ENCODE measurements at regions not wholly inside any gene's neighbourhood (a gene's known extent, or its start where the extent isn't known, plus 50 kb on each side); places are given as distances from the start of the nearest gene placed in this dataset.

GRCh38 chr5:96337048-96337781, 95.8 kb downstream of the PCSK1 start:
- TF ChIP-seq ATF3 (IDR thresholded peaks at IDR 0.05; ENCODE audit: insufficient read depth, low read depth, low read length), result no peak
- TF ChIP-seq CTCF (IDR thresholded peaks at IDR 0.05; ENCODE audit: control extremely low read depth in 1 of 3, insufficient read depth in 1 of 3, low read depth in 1 of 3, low read length in 3 of 3), result no peak
- no peak for TF ChIP-seq CHD7 (IDR thresholded peaks at IDR 0.05; ENCODE audit: insufficient replicate concordance, low read length)
- TF ChIP-seq POLR2AphosphoS5 (IDR thresholded peaks at IDR 0.05; ENCODE audit: low read depth, low read length), result no peak
- no peak for TF ChIP-seq RFX5 (IDR thresholded peaks at IDR 0.05; ENCODE audit: borderline replicate concordance, low read depth, low read length)
- TF ChIP-seq JUND (IDR thresholded peaks at IDR 0.05; ENCODE audit: low read length), result no peak
- no peak for TF ChIP-seq EZH2 (IDR thresholded peaks at IDR 0.05; ENCODE audit: low read depth, low read length, severe bottlenecking)
- TF ChIP-seq TAF1 (IDR thresholded peaks at IDR 0.05; ENCODE audit: low read depth, low read length), result no peak
- no peak for TF ChIP-seq ZNF274 (IDR thresholded peaks at IDR 0.05; ENCODE audit: borderline replicate concordance, extremely low read depth, low read length)
- no peak for TF ChIP-seq SP1 (IDR thresholded peaks at IDR 0.05; ENCODE audit: low read depth, low read length)
- TF ChIP-seq POLR2A (IDR thresholded peaks at IDR 0.05; ENCODE audit: control extremely low read depth in 1 of 2, low read depth in 2 of 2, low read length in 2 of 2), result no peak
- TF ChIP-seq MAFK (IDR thresholded peaks at IDR 0.05; ENCODE audit: low read depth, low read length), result no peak
- TF ChIP-seq RXRA (IDR thresholded peaks at IDR 0.05; ENCODE audit: insufficient read depth, low read depth, low read length), result no peak

Data from H1 (cell line).